ENCODE measurements at regions not wholly inside any gene's neighbourhood (a gene's known extent, or its start where the extent isn't known, plus 50 kb on each side); places are given as distances from the start of the nearest gene placed in this dataset.

DNA sequence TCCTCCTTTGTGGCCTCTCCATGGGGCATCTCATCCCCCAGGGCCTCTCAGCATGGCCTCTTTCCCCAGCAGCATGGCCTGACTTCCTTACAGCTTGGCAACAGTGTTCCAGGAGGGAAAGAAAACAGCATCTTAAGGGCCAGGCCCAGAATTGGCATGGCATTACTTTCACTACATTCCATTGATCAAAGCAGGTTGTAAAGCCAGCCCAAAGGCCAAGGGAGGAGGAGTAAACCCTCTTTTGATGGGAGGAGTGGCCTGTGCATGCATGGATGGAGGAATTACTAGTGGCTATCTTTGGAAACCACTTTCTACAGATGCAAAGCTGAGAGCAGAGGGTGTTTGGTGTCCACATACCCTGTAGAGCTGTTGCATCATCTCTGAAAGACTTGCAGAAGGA, 149.4 kb downstream of the AIPL1 start:
- H3K36me3 ChIP-seq (ENCODE audit: insufficient read depth, low read length) = no peaks in the 10 kb centered on the region
- intact Hi-C loops (cut with DNase I, micrococcal nuclease) = no loop called here
- Mint-ChIP-seq H3K4me1 (ENCODE audit: low read depth) (no peaks in the 10 kb centered on the region), H3K4me3 (no peak overlapping the region), H3K36me3 (ENCODE audit: low read depth) (no peaks in the 10 kb centered on the region), H3K9me3 (no peaks in the 10 kb centered on the region), H3K27ac (no peak overlapping the region), H3K27me3 (peaks cover 10% of the 10 kb centered on the region)
- ATAC-seq (ENCODE audit: poor library complexity) (no peak), DNase-seq (no peak)
- peaks cover 3 to 9% of the 10 kb centered on the region in 2 experiments for H3K27me3 ChIP-seq (ENCODE audit: control insufficient read depth in 1 of 2, insufficient read depth in 2 of 2, low read length in 2 of 2)
- no peak for TF ChIP-seq CTCF (IDR thresholded peaks at IDR 0.05)
- no peak overlapping the region for H3K27ac ChIP-seq (ENCODE audit: low read depth in 1 of 2, low read length in 2 of 2)
- no peak overlapping the region for H3K4me3 ChIP-seq (ENCODE audit: low read length)
- CTCF ChIA-PET = no interaction called here
- POLR2A ChIA-PET = no interaction called here
- H3K4me1 ChIP-seq (ENCODE audit: insufficient read depth, low read length) = no peaks in the 10 kb centered on the region
- no peaks in the 10 kb centered on the region for H3K9me3 ChIP-seq (ENCODE audit: control insufficient read depth in 1 of 2, insufficient read depth in 1 of 2, low read length in 2 of 2)

GRCh38 chr17:6279659-6280058, 155.3 kb downstream of the AIPL1 start:
- Mint-ChIP-seq H3K4me3 (no peak overlapping the region), H3K27me3 (peaks cover 34% of the 10 kb centered on the region), H3K36me3 (ENCODE audit: low read depth) (no peaks in the 10 kb centered on the region), H3K27ac (no peak overlapping the region), H3K4me1 (ENCODE audit: low read depth) (no peaks in the 10 kb centered on the region), H3K9me3 (no peaks in the 10 kb centered on the region)
- TF ChIP-seq CTCF (IDR thresholded peaks at IDR 0.05) = no peak
- no peaks in the 10 kb centered on the region for H3K36me3 ChIP-seq (ENCODE audit: insufficient read depth, low read length)
- no peaks in the 10 kb centered on the region for H3K9me3 ChIP-seq (ENCODE audit: control insufficient read depth in 1 of 2, insufficient read depth in 1 of 2, low read length in 2 of 2)
- intact Hi-C loops (cut with DNase I, micrococcal nuclease) = no loop called here
- no peak for DNase-seq
- no peak overlapping the region for H3K27ac ChIP-seq (ENCODE audit: low read depth in 1 of 2, low read length in 2 of 2)
- CTCF ChIA-PET = interaction anchor here (0.7 kb wide), 1 partner anchor 387 kb away, joined by 5 read pairs; no protein-coding TSS in a partner anchor
- H3K4me1 ChIP-seq (ENCODE audit: insufficient read depth, low read length) = no peaks in the 10 kb centered on the region
- ATAC-seq (ENCODE audit: poor library complexity) = no peak
- POLR2A ChIA-PET = no interaction called here
- peaks cover 4 to 8% of the 10 kb centered on the region in 2 experiments for H3K27me3 ChIP-seq (ENCODE audit: control insufficient read depth in 1 of 2, insufficient read depth in 2 of 2, low read length in 2 of 2)
- no peak overlapping the region for H3K4me3 ChIP-seq (ENCODE audit: low read length)

- no peaks in the 10 kb centered on the region for H3K36me3 ChIP-seq (ENCODE audit: insufficient read depth, low read length)
- no peak overlapping the region for H3K27ac ChIP-seq (ENCODE audit: low read depth in 1 of 2, low read length in 2 of 2)
- Mint-ChIP-seq H3K27ac (no peak overlapping the region), H3K4me1 (ENCODE audit: low read depth) (no peaks in the 10 kb centered on the region), H3K9me3 (no peaks in the 10 kb centered on the region), H3K27me3 (peaks cover 35% of the 10 kb centered on the region), H3K4me3 (no peak overlapping the region), H3K36me3 (ENCODE audit: low read depth) (no peaks in the 10 kb centered on the region)
- intact Hi-C loops (cut with DNase I, micrococcal nuclease) = no loop called here
- H3K4me1 ChIP-seq (ENCODE audit: insufficient read depth, low read length) = no peaks in the 10 kb centered on the region
- no peak for DNase-seq
- no peak for ATAC-seq (ENCODE audit: poor library complexity)
- no peak overlapping the region for H3K4me3 ChIP-seq (ENCODE audit: low read length)
- H3K27me3 ChIP-seq (ENCODE audit: control insufficient read depth in 1 of 2, insufficient read depth in 2 of 2, low read length in 2 of 2) = peaks cover 4 to 8% of the 10 kb centered on the region in 2 experiments
- CTCF ChIA-PET = no interaction called here
- H3K9me3 ChIP-seq (ENCODE audit: control insufficient read depth in 1 of 2, insufficient read depth in 1 of 2, low read length in 2 of 2) = no peaks in the 10 kb centered on the region
- POLR2A ChIA-PET = no interaction called here
- TF ChIP-seq CTCF (IDR thresholded peaks at IDR 0.05) = no peak
Observed at GRCh38 chr17:6278376-6278775, 156.5 kb downstream of the AIPL1 start.
